ENCODE measurements at regions not wholly inside any gene's neighbourhood (a gene's known extent, or its start where the extent isn't known, plus 50 kb on each side); places are given as distances from the start of the nearest gene placed in this dataset.
"Not testable (repeated sequence)": the region's sequence is repeated elsewhere in the genome, so short reads cannot be mapped to it uniquely, and the experiment has no call there.

GRCh38 chr16:22648141-22648540 lies 137.4 kb downstream of the NPIPB5 start:
- H3K36me3 ChIP-seq (ENCODE audit: control insufficient read depth, insufficient read depth, low read length), result no peaks in the 10 kb centered on the region
- Mint-ChIP-seq H3K4me1 (ENCODE audit: low read depth, unreplicated experiment) (no peaks in the 10 kb centered on the region), H3K4me3 (ENCODE audit: unreplicated experiment) (no peak overlapping the region), H3K9me3 (ENCODE audit: unreplicated experiment) (no peaks in the 10 kb centered on the region), H3K27ac (ENCODE audit: unreplicated experiment) (no peak overlapping the region), H3K27me3 (ENCODE audit: insufficient read depth, unreplicated experiment) (peaks cover under 1% of the 10 kb centered on the region), H3K36me3 (ENCODE audit: insufficient read depth, unreplicated experiment) (no peaks in the 10 kb centered on the region)
- H3K4me1 ChIP-seq, result no peaks in the 10 kb centered on the region
- POLR2A ChIA-PET, result no interaction called here
- CTCF ChIA-PET, result no interaction called here
- H3K27me3 ChIP-seq (replicated peaks; ENCODE audit: control insufficient read depth, insufficient read depth, low read length), result no peaks in the 10 kb centered on the region
- H3K9me3 ChIP-seq, result no peaks in the 10 kb centered on the region
- no TSS peak for BruUV-seq (replicated peaks)
- no peak overlapping the region for H3K4me3 ChIP-seq (ENCODE audit: low read depth, low read length)
- intact Hi-C loops (cut with micrococcal nuclease; ENCODE audit: unreplicated experiment), result no loop called here
- no peak for DNase-seq
- no peak for TF ChIP-seq CTCF (IDR thresholded peaks at IDR 0.05; ENCODE audit: insufficient read depth in 1 of 2, low read depth in 1 of 2, low read length in 1 of 2, severe bottlenecking in 1 of 2, unreplicated experiment in 1 of 2)

- no peaks in the 10 kb centered on the region for H3K36me3 ChIP-seq (ENCODE audit: control insufficient read depth, insufficient read depth, low read length)
- Mint-ChIP-seq H3K36me3 (ENCODE audit: insufficient read depth, unreplicated experiment) (no peaks in the 10 kb centered on the region), H3K27ac (ENCODE audit: unreplicated experiment) (no peak overlapping the region), H3K4me1 (ENCODE audit: low read depth, unreplicated experiment) (no peaks in the 10 kb centered on the region), H3K4me3 (ENCODE audit: unreplicated experiment) (no peak overlapping the region), H3K9me3 (ENCODE audit: unreplicated experiment) (no peaks in the 10 kb centered on the region), H3K27me3 (ENCODE audit: insufficient read depth, unreplicated experiment) (peaks cover 3% of the 10 kb centered on the region)
- TF ChIP-seq CTCF (IDR thresholded peaks at IDR 0.05; ENCODE audit: insufficient read depth in 1 of 2, low read depth in 1 of 2, low read length in 1 of 2, severe bottlenecking in 1 of 2, unreplicated experiment in 1 of 2), result no peak
- no peaks in the 10 kb centered on the region for H3K27me3 ChIP-seq (replicated peaks; ENCODE audit: control insufficient read depth, insufficient read depth, low read length)
- ChIA-PET POLR2A (no interaction called here), CTCF (no interaction called here)
- no peak for DNase-seq
- BruUV-seq (replicated peaks), result no TSS peak
- H3K4me1 ChIP-seq, result no peaks in the 10 kb centered on the region
- no peaks in the 10 kb centered on the region for H3K9me3 ChIP-seq
- intact Hi-C loops (cut with micrococcal nuclease; ENCODE audit: unreplicated experiment), result no loop called here
- H3K4me3 ChIP-seq (ENCODE audit: low read depth, low read length), result no peak overlapping the region
Observed at GRCh38 chr16:22648941-22649340, 138.2 kb downstream of the NPIPB5 start.

DNA sequence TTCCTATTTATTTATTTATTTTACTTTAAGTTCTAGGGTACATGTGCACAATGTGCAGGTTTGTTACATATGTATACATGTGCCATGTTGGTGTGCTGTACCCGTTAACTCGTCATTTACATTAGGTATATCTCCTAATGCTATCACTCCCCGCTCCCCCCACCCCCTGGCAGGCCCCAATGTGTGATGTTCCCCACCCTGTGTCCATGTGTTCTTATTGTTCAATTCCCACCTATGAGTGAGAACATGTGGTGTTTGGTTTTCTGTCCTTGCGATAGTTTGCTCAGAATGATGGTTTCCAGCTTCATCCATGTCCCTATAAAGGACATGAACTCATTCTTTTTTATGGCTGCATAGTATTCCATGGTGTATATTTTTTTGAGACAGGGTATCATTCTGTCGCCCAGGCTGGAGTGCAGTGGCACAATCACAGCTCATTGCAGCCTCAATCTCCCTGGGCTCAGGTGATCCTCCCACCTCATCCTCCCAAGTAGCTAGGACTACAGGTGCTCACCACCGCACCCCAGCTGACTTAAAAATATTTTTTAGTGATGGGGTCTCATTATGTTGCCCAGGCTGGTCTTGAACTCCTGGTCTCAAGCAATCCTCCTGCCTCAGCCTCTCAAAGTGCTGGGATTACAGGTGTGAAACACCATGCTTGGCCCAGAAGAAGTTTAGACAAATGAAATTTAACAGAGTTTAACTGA lies 140.6 kb downstream of the NPIPB5 start:
- POLR2A ChIA-PET; H3K4me1 ChIP-seq; H3K27ac Mint-ChIP-seq (ENCODE audit: unreplicated experiment); H3K36me3 Mint-ChIP-seq (ENCODE audit: insufficient read depth, unreplicated experiment); H3K9me3 Mint-ChIP-seq (ENCODE audit: unreplicated experiment); H3K4me3 ChIP-seq (ENCODE audit: low read depth, low read length); CTCF ChIA-PET; H3K9me3 ChIP-seq; H3K27me3 ChIP-seq (replicated peaks; ENCODE audit: control insufficient read depth, insufficient read depth, low read length); H3K27me3 Mint-ChIP-seq (ENCODE audit: insufficient read depth, unreplicated experiment); intact Hi-C loops (cut with micrococcal nuclease; ENCODE audit: unreplicated experiment); H3K36me3 ChIP-seq (ENCODE audit: control insufficient read depth, insufficient read depth, low read length); H3K4me1 Mint-ChIP-seq (ENCODE audit: low read depth, unreplicated experiment); DNase-seq; BruUV-seq (replicated peaks); H3K4me3 Mint-ChIP-seq (ENCODE audit: unreplicated experiment): not testable (repeated sequence)

GRCh38 chr16:22652463-22652845 lies 141.8 kb downstream of the NPIPB5 start:
- DNase-seq, result no peak
- no peaks in the 10 kb centered on the region for H3K4me1 ChIP-seq
- no TSS peak for BruUV-seq (replicated peaks)
- Mint-ChIP-seq H3K4me3 (ENCODE audit: unreplicated experiment) (no peak overlapping the region), H3K9me3 (ENCODE audit: unreplicated experiment) (no peaks in the 10 kb centered on the region), H3K27ac (ENCODE audit: unreplicated experiment) (no peak overlapping the region), H3K27me3 (ENCODE audit: insufficient read depth, unreplicated experiment) (peaks cover 10% of the 10 kb centered on the region), H3K36me3 (ENCODE audit: insufficient read depth, unreplicated experiment) (no peaks in the 10 kb centered on the region), H3K4me1 (ENCODE audit: low read depth, unreplicated experiment) (no peaks in the 10 kb centered on the region)
- H3K9me3 ChIP-seq, result no peaks in the 10 kb centered on the region
- CTCF ChIA-PET, result no interaction called here
- H3K36me3 ChIP-seq (ENCODE audit: control insufficient read depth, insufficient read depth, low read length), result no peaks in the 10 kb centered on the region
- no peaks in the 10 kb centered on the region for H3K27me3 ChIP-seq (replicated peaks; ENCODE audit: control insufficient read depth, insufficient read depth, low read length)
- TF ChIP-seq CTCF (IDR thresholded peaks at IDR 0.05; ENCODE audit: insufficient read depth in 1 of 2, low read depth in 1 of 2, low read length in 1 of 2, severe bottlenecking in 1 of 2, unreplicated experiment in 1 of 2), result no peak
- intact Hi-C loops (cut with micrococcal nuclease; ENCODE audit: unreplicated experiment), result no loop called here
- no peak overlapping the region for H3K4me3 ChIP-seq (ENCODE audit: low read depth, low read length)
- POLR2A ChIA-PET, result no interaction called here

Measured in Caco-2 (cell line).